ENCODE measurements at regions not wholly inside any gene's neighbourhood (a gene's known extent, or its start where the extent isn't known, plus 50 kb on each side); places are given as distances from the start of the nearest gene placed in this dataset.

DNA sequence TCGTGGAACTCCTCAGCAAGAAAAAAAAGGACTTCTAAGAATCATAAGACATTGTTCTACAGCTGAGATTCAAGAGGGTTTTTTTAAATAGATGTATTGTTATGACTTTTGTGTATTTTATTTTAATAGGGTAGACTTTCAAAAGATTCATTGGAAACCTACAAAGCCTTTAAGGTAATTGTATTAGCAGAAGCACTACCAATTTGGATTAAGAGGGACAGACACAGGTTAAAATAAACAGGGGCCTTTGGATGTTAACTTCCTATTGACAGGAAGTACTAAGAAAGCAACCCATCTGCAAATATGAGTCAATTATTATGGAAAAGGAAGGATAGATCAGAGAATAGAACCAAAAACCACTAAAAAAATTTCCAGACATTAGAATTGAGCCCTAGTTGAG, 153.5 kb downstream of the HDGFL1 start:
- no peak overlapping the region for H3K4me3 ChIP-seq
- no peak for DNase-seq
- WGBS, 2 donors, result 89 to 90% methylated on average over 1 of the region's 1 CpG
- H3K9me3 ChIP-seq, result peaks cover 0 to 4% (median 0%) of the 10 kb centered on the region in 4 donors
- no peaks in the 10 kb centered on the region for H3K27me3 ChIP-seq
- no peaks in the 10 kb centered on the region for H3K36me3 ChIP-seq
- peaks cover 0 to 10% (median 3%) of the 10 kb centered on the region in 4 donors for H3K4me1 ChIP-seq
- intact Hi-C loops (cut with DNase I), result no loop called here
- no peak overlapping the region for H3K27ac ChIP-seq
- TF ChIP-seq, protein P1, sequence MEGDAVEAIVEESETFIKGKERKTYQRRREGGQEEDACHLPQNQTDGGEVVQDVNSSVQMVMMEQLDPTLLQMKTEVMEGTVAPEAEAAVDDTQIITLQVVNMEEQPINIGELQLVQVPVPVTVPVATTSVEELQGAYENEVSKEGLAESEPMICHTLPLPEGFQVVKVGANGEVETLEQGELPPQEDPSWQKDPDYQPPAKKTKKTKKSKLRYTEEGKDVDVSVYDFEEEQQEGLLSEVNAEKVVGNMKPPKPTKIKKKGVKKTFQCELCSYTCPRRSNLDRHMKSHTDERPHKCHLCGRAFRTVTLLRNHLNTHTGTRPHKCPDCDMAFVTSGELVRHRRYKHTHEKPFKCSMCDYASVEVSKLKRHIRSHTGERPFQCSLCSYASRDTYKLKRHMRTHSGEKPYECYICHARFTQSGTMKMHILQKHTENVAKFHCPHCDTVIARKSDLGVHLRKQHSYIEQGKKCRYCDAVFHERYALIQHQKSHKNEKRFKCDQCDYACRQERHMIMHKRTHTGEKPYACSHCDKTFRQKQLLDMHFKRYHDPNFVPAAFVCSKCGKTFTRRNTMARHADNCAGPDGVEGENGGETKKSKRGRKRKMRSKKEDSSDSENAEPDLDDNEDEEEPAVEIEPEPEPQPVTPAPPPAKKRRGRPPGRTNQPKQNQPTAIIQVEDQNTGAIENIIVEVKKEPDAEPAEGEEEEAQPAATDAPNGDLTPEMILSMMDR (IDR thresholded peaks at IDR 0.05), result no peak
- no peak for TF ChIP-seq POLR2AphosphoS5 (IDR thresholded peaks at IDR 0.05)
- TF ChIP-seq EP300 (IDR thresholded peaks at IDR 0.05), result no peak
- TF ChIP-seq POLR2A (IDR thresholded peaks at IDR 0.05), result no peak

DNA sequence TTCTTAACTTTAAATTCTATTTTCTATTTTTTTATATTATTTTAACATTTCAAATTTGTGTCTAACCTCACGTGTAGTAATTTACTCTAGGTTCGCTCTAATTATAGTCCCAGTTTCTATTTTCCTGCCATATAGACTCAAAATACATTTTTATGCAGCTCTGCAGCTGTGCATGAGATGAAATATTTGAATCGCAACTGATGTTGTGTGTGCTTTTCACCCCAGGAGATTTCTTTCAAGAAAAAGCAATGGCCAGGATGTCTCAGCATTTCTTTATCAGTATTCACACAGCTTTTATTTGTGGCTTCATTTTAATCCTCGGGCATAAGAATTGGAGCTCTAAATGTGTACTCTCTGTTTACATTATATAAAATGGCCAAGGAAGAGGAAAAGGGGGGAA, 157.6 kb downstream of the HDGFL1 start:
- 81 to 88% methylated on average over 4 of the region's 4 CpGs for WGBS, 2 donors
- Histone ChIP-seq H3K27me3 (no peaks in the 10 kb centered on the region), H3K9me3 (peaks cover 0 to 4% (median 0%) of the 10 kb centered on the region in 4 donors), H3K4me1 (peaks cover 0 to 15% (median 4%) of the 10 kb centered on the region in 4 donors), H3K27ac (no peak overlapping the region), H3K4me3 (no peak overlapping the region), H3K36me3 (no peaks in the 10 kb centered on the region)
- intact Hi-C loops (cut with DNase I), result no loop called here
- no peak for TF ChIP-seq POLR2AphosphoS5 (IDR thresholded peaks at IDR 0.05)
- TF ChIP-seq EP300 (IDR thresholded peaks at IDR 0.05), result no peak
- no peak for TF ChIP-seq POLR2A (IDR thresholded peaks at IDR 0.05)
- TF ChIP-seq, protein P1 (IDR thresholded peaks at IDR 0.05), result no peak
- no peak for DNase-seq

DNA sequence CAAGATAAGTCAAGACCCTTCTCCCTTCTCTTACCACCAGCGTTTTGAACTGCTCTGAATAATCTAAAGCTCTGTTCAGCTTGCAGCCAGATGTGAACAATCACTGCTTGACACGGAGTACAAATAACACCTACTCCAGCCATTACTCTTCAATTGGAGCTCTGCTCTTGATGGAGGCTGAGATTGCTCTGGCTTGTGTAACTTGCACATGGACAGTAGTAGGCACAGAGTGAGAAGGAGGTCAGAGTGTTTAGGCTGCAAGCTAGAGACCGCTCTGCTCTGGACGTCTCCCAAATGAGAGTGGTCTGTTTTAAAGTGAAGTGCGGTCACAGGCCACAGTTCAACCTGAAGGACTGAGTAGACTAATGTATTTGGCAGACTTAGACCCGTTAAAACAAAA, 158.3 kb downstream of the HDGFL1 start:
- Histone ChIP-seq H3K4me3 (no peak overlapping the region), H3K36me3 (no peaks in the 10 kb centered on the region), H3K27me3 (no peaks in the 10 kb centered on the region), H3K4me1 (peaks cover 0 to 21% (median 9%) of the 10 kb centered on the region in 4 donors), H3K9me3 (no peaks in the 10 kb centered on the region), H3K27ac (peak overlapping the region in 2 of 4 donors; percentile 20 to 30)
- 76 to 81% methylated on average over 6 of the region's 6 CpGs for WGBS, 2 donors
- DNase-seq, result no peak
- intact Hi-C loops (cut with DNase I), result no loop called here
- TF ChIP-seq POLR2AphosphoS5 (IDR thresholded peaks at IDR 0.05) (peak in 2 of 4 donors; percentile 9 to 40), EP300 (IDR thresholded peaks at IDR 0.05) (no peak)
- TF ChIP-seq, protein P1 (IDR thresholded peaks at IDR 0.05), result no peak

DNA sequence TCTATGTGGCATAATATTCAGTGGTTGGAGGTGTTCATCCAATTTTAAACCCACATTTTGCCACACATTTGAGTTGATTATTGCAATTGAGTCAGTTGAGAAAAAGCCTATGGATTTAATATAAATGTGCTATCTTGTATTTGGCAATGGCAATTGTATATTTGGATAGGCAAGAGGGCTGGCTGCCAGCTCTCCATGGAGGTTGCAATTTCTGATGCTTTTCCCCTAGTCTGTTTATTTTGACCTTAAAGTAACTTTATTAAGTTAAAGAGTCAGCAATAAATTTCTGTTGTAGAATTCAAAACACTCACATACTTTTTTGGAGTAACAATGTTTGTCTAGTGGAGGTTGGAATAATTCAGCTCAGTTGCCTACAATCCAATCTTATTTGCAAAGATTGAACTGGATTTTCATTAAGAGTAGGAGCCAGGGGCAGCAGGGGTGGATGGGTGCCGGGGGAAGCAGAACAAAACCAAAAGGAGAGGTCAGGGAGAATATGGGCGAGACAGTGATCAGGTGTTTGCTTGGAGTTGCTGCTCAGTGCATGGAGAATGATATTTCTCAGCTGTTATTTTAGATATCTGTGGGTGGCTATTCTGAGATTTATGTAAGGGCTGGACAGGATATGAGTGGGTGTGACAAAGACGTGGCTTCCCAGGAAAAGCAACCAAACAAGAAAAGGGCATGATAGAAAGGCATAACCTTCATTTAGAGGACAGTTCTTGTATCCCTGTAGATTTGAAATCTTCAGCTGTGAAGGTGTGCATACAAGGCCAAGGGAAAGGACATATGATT, 163.0 kb downstream of the HDGFL1 start:
- 62 to 66% methylated on average over 3 of the region's 3 CpGs for WGBS, 2 donors
- no peak overlapping the region for H3K27ac ChIP-seq
- H3K36me3 ChIP-seq, result no peaks in the 10 kb centered on the region
- H3K4me3 ChIP-seq, result no peak overlapping the region
- no peaks in the 10 kb centered on the region for H3K27me3 ChIP-seq
- TF ChIP-seq POLR2AphosphoS5 (IDR thresholded peaks at IDR 0.05) (no peak), EP300 (IDR thresholded peaks at IDR 0.05) (no peak), POLR2A (IDR thresholded peaks at IDR 0.05) (no peak)
- TF ChIP-seq, protein P1 (IDR thresholded peaks at IDR 0.05), result no peak
- H3K9me3 ChIP-seq, result no peaks in the 10 kb centered on the region
- DNase-seq, result no peak
- peaks cover 0 to 31% (median 15%) of the 10 kb centered on the region in 4 donors for H3K4me1 ChIP-seq
- intact Hi-C loops (cut with DNase I), result no loop called here

Data from sigmoid colon (tissue), 6 donors.